ENCODE measurements at regions not wholly inside any gene's neighbourhood (a gene's known extent, or its start where the extent isn't known, plus 50 kb on each side); places are given as distances from the start of the nearest gene placed in this dataset.

DNA sequence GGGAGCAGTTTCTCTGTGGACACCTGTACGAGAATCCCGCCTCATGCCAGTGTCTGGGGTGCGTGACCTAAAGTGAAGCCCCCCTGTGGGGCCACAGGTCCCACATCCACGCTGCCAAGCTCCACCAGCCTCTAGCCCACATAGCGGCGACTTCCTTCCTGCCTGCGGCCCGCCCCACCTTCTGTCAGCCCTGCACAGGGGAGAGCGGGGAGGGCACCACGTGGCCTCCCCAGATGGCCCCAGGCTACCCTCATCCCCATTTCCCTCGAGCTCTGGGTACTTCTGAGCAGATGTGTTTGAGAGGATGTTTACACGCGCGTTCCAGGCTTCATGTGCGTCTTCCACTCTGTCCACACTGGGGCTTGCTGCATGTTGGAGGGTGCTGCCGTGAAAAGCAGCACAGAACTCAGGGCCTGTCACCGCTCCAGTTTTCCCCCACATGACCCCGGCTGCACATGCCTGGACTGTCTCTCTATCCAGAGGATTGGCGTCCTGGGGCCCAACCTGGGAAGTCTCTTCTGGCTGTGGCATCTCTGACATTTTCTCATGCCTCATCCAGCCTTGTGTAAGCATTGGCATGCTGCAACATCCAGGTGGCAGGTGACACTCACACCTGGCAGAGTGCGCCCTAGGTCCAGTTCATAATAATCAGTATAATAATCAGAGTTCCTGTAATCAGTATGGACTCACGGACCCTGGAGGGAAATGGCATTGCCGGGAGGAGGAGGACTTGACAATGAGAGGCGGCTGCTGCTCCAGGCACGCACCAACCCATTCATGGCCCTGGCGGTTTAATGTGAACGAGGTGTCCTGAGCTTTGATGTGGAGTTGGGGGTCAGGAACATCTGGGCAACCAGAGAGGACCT lies 146.3 kb upstream of the TWIST2 start:
- no peak for DNase-seq (ENCODE audit: low read depth)

DNA sequence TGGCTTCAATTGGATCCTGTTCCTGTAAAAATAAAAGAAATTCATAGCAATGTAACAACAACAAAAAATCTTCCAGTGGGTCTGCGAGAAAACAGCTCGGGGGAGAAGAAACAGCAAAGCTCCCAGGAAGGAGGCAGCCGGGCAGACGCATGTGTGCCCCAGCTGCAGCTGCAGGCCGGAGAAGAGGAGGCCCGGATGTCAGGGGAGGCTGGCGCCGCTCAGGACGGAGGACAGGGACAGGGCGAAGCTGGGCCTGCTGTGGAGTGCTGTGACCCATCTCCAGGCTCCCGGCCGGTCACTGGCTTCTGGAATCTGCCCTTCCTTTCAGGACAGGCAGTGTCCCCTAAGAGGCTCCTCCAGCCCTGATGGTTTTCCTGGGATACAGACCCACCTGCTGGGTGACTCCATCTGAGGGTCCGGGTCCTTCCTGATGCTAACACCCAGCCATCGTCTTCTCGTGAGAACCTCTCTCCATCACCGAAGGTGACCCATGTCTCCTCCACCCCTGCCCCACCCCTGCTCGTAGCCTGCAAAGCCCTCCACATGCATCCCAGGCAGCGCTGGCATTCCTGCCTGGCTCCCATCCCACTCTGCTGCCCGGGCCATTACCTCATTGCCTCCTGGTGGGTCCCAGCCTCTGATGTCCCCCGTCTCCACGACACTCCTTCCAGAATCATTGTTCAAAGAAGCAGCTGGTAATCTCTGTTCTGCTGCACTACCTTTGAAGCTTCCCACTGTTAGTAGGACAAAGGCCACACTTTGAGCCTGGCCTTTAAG lies 145.4 kb upstream of the TWIST2 start:
- no peak for DNase-seq (ENCODE audit: low read depth)

DNA sequence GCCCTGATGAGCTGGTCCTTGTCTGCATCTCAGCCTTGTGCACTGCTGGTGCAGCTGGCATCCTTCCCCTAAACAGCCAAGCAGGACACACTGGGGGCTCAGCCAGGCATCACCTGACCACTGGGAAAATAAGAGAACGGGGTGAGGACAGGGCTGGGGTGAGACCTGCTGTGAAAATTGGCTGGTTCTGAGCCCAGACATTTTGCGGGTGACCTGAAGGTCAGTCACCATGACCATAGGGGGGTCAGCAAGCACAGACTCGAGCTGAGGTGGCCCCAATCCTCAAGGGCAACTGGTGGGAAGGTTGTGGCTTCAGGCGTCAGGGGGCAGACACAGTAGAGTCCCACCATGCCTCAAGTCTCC lies 144.9 kb upstream of the TWIST2 start:
- DNase-seq (ENCODE audit: low read depth), result no peak

DNA sequence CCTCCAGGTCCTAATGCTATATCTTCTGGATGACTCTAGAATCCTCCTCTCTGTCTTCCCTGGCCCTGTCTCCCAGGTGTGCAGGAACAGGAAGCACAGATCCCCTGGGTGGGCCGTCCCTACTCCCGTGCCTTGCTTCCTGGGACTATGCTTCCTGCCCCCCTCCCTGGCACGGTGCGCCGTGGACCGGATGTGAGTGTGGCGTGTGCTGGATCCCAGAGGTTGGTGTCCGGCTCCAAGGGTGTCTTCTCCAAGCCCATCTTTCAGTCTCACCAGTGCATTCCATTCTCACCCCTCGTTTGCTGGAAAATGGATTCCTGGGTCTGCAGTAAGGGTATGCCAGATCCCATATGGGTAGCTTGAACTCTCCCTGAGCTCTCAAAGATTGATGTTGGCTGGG lies 144.4 kb upstream of the TWIST2 start:
- DNase-seq (ENCODE audit: low read depth), result no peak

DNA sequence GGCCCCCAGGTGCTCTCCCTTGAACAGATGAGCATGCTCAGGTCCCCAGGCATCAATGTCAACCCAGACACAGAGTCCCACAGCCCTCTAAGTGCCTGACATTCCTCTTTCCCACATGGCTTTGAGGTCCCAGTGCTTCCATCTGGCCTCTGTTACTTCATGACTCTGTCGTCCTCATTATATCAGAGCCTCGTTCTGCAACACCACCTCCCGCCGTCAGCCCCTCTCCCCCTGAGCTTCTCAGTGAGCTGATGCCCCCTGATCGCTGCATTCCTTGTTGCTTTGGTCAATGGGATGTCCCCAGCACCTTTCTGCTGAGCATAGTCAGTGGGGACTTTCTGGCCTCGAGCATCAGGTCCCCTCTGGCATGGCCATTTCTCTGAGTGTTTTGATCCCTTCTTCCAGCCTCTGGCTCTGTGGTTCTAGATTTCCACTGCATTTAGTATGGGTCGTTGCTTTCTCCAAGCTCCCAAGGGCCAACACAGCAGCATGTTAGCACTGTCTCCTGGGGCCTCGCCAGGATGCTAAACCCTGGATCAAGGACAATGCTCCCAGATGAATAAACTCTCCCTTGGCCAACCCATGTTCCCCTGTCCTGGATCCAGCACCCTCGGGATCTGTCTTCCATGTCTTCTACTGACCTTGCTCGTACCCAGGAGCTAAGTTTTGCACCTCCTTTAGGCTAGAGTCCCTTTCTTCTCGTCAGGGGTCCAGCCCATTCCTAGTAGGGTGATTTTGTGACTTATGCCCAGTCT lies 143.2 kb upstream of the TWIST2 start:
- DNase-seq (ENCODE audit: low read depth), result no peak

DNA sequence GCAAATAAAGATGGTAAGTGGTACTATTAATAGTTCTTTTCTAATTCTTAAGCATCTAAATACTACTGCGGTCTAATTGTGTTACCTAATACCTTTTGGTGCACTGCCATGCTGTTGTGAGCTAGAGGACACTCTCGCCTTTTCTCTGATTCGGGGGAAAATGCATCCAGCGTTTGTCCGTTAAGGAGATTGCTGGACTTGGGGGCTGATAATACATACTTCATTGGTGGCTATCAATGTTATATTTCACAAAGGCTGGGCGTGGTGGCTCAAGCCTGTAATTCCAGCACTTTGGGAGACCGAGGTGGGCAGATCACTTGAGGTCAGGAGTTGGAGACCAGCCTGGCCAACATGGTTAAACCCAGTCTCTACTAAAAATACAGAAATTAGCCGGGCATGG lies 141.7 kb upstream of the TWIST2 start:
- no peak for DNase-seq (ENCODE audit: low read depth)

DNA sequence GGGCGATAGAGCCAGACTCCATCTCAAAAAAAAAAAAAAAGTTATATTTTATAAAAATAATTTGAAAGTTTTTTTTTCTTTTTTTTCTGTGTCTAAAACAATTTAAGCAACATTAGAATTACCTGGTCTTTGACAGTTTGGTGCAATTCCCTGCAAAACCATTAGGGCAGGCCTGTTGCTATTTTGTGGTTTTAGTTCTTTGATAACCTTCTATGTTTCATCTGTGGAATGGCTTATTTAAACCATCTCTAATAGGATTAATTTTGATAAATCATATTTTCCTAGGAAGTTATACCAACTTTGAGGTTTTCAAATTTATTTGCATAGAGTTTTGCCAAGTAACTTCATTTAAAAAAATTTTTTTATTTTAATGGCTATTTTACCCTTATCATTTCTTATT lies 141.2 kb upstream of the TWIST2 start:
- no peak for DNase-seq (ENCODE audit: low read depth)

DNA sequence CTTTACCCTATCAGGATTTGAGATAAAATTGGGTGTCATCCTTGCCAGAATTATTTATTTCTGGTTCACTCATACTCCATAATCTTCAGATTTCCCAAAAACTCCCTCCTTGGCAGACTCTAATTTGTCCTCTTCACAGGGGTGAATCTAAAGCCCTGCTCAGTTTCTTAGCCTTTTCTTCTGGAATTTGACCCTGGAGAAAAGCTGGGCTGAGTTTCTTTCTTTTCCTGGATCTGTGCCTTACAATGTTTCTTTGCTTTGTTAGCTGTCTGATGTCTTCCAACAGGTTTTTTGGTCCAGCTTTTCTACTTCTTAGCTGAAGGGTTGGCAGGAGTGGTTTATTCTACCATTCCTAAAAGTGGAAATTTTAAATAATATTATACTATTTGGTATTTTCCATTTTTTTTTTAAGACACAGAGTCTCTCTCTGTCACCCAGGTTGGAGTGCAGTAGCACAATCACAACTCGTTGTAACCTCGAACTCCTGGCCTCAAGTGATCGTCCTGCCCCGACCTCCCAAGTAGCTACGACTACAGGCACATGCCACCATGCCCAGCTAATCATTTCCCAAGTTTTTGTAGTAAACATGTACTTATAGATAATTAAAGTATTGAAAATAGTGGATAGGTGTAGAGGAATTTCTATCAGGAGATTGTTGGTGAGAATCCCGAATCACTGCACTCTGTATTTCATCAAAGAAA lies 138.4 kb upstream of the TWIST2 start:
- DNase-seq (ENCODE audit: low read depth), result no peak

DNA sequence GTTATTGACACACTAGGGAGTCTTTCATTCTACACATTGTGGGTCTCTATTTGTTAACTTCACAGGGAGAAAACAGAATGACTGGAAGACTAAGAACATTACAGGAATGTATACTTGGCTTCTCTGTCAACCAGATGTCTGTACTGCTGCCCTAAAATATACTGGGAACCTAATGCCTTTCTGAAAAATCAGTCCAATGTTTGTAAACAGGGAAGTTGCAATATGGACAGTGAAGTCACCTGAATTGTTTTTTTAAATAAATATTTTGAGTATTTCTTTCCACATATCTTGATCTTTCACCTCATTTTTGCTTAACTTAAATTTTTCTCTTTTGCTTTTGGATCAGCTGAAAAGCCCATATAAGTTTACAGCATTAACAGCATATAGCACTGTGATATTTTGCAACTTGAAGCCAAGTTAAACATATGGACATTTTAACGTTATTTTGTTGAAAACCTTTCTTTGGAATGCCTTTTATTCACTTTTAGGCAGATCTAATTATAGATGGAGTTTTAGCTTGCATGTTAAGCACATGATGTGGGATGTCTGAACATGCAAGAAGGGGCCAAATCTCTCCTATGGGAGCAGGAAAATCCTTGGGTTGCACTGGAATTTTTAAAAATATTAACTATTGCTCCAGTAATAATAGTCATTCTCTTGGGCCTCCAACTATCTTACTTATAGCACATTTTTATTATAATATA lies 137.7 kb upstream of the TWIST2 start:
- no peak for DNase-seq (ENCODE audit: low read depth)

DNA sequence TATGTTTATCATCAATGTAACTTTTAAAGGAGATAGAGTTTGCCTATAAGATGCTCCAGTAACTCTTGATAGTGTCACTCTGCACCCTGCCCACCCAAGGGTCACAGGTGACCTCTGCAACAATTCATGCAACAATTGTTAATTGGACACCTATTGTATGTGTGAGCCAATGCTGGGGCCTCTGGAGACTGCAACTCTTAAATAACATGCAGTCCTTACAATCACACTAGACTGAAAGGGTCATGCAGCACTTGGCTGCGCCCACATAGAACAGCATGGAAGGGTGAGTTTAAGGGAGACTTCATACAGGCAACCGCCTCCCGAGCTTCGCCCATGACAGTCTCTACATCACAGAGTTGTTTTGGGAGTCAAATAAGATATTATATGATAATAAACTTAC lies 137.1 kb upstream of the TWIST2 start:
- no peak for DNase-seq (ENCODE audit: low read depth)

DNA sequence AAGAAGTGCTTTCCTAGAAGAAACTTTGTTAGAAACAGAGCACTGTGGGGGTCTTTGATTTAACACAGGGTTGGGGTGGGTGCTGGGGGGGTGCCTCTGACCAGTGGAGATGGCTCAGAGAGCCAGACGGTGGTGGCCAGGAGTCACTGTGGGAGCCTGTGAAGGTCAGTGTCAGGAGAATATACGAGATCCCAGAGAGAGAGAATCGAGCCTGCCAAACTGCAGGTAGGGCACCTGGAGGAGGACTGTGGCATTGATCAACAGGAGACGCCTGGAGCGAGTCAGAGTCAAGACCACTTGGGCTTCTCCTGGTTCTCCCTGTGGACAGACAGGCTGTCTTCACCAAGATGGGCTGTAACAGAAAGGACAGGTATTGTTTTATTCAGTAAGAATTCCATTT lies 136.5 kb upstream of the TWIST2 start:
- no peak for DNase-seq (ENCODE audit: low read depth)

DNA sequence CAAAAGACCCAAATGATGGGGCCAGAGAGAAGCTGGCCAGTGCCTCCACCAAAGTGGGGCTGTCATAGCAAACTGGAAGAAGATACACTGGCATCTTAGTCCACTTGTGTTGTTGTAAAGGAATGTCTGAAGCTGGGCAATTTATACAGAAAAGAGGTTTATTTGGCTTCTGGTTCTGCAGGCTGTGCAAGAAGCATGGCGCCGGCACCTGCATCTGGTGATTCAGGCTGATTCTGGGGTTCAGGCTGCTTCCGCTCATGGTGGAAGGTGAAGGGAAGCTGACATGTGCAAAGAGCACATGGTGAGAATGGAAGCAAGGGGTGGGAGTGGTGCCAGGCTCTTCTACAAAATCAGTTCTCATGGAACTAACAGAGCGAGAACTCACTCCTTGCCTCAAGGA lies 135.9 kb upstream of the TWIST2 start:
- DNase-seq (ENCODE audit: low read depth), result no peak

DNA sequence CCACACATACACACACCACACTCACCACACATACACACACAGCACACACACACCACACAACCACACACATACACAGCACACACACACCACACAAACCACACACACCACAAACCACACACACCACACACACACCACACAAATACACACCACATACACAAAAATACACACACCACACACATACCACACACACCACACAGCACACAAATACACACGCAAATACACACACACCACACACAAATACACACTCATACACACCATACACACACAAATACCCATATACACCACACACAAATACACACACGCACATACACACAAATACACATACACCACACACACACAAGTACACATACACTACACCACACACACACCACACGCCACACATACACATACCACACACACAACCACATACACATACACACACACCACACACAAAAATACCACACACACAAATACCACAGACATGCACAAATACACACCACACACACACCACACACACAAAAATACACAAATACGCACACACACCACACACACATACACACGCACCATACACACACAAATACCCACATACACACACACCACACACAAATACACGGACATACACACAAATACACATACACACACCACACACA lies 134.6 kb upstream of the TWIST2 start:
- no peak for DNase-seq (ENCODE audit: low read depth)

DNA sequence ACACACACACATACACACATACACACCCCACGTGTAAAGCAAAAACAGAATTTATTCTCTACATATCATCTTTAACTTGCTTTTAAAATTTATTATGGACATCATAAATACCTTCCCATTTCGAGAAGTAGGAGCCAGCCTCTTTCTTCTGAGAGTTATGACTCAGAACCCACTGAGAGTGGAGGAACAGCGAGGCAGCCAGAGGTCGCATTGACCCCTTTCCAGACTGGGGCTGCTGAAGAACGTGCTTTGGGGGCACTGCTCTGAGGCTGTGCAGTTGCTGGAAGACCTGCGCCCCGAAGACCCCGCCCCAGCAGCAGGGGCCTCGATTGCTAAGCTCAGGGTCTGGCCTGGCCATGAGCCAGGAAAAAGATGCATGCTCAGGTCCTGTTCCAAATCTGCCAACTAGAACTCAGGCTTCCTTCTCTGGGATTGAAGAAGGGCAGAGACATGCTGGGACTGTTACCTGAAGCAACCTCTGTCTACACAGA lies 133.8 kb upstream of the TWIST2 start:
- DNase-seq (ENCODE audit: low read depth), result no peak

DNA sequence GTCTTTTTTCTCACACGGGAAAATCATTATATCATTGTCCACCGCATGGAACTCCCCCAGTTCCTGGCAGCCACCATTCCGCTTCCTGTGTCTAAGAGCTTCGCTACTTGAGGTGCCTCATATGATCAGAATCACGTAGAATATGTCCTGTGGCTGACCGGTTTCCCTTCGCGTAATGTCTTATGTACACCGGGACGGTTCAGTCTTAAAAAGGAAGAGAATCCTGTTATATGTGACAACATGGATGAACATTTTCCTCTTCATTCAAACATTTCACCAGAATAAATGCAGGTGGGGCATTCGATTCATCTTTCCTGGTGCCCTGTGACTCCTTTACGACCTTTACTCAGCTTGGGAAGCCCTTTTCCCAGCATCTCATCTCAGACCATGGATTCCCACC lies 131.7 kb upstream of the TWIST2 start:
- no peak for DNase-seq (ENCODE audit: low read depth)

DNA sequence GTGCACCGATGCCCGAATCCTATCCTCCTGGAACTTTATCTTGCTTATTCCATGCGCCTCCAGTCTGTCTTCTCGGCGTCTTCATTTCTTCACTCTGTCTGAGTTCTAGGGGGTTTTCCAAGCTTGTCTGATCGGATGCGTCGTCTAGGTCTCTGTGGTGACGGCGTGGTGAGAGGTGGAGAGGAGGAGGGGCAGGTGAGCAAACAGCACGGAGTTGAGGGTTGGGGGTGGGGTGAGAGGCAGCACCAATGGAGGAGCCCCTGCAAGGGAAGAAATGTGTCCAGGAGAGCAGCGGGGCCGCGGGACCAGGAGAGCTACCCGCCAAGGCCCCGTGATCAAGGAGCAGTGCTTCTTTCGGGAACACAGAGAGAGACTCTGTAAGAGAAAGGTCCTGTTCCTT lies 131.3 kb upstream of the TWIST2 start:
- DNase-seq (ENCODE audit: low read depth), result no peak

DNA sequence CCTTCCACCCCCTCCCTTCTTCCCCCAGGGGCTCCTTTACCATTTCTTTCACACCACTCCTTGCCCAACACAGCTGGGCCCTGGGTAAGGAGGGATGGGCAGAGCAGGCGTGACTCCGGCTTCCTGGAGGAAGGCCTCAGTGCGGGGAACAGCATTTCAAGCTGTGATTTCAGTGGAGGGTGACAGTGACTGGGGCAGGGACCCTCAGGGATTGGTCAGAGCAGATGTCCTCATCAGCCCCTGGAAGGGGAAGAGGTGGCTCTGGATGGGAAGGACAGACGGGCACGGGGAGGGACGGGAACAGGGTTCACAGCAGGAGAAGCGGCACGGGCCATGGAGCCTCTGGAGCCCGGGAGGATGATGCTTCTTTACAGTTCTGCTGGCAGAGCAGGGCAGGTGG lies 130.8 kb upstream of the TWIST2 start:
- DNase-seq (ENCODE audit: low read depth), result no peak

DNA sequence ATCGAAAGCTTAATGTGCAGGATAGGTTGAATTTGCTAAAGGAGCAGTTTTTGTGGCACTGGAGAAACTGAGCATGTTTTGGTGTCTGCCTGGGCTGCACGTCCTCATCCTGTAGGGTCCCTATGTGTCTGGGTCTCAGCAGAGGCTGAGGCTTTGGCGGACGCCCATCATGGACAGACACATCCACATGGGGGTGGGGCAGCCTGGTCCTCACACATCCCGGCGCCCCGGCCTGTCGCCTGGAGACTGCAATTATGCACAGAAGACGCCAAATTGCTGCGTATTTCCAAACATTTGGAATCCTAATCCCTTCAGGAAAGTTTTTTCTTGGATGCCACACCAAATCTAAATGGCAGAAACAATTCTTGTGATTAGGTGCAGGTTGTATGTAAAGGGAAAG lies 128.2 kb upstream of the TWIST2 start:
- DNase-seq (ENCODE audit: low read depth), result no peak

DNA sequence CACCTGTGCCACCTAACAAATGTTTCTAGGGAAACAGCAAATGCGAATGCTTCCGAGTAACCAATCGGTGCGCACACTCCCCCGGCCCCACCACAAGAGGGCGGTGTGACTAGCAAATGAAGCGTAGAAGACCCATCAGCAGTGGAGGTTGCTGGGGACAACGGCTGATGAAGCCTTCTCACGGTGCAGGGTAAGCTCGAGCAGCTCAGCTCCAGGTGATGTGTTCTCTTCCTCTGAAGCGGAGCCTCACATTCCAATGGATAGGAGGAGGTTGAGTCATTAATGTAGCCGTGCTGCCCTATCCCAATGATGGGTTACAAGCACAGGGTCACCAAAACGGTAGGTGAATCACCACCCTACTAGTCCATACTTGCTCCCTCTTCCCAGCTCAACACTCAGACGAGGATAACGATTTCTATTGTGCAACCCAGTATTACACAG lies 127.6 kb upstream of the TWIST2 start:
- DNase-seq (ENCODE audit: low read depth), result no peak

DNA sequence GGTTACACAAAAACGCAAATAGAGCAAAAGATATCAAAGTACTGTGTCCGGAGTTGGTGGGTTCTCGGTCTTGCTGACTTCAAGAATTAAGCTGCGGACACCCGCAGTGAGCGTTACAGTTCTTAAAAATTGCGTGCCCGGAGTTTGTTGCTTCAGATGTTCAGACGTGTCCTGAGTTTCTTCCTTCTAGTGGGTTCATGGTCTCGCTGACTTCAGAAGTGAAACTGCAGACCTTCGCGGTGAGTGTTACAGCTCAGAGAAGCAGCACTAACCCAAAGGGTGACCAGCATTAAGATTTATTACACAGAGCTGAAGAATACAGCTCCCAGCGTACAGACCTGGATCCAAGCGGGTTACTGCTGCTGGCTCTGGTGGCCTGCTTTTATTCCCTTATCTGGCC lies 125.7 kb upstream of the TWIST2 start:
- DNase-seq (ENCODE audit: low read depth), result no peak

DNA sequence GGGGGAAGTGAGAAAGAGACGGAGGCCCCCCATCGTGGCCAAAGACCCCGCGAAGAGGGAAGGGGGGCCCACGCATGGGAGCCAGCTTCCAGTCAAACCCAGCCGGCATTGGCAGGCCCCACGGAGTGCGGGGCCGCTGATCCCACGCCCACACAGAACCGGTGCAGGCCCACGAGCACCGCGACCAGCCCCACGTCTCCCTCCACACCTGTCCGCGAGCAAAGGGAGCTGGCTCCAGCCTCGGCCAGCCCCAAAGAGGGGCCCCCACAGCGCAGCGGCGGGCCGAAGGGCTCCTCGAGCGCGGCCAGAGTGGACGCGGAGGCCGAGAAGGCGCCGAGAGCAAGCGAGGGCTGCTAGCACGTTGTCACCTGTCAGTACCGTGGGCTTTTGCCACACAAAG lies 125.0 kb upstream of the TWIST2 start:
- DNase-seq (ENCODE audit: low read depth), result no peak
